ENCODE measurements at regions not wholly inside any gene's neighbourhood (a gene's known extent, or its start where the extent isn't known, plus 50 kb on each side); places are given as distances from the start of the nearest gene placed in this dataset.

DNA sequence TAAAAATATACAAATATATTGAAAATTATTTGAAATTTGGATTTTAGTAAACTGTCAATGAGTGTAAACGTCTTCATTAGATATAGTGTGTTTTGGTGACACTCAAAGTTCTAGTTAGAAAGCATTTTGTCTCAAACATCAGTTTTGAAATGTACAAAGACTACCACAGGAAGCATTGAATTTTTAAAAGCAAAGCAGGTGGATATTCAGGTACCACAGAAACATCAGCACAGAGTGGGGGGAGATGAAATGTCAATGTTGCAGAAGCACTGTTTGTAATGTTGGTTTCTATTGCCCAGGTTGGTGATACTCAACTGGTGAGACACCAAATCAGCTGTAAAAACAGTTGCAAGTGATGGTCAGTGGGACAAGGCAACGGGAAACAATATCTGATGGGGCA, 136.5 kb upstream of the ITGA4 start:
- peak; percentile 46 for FAIRE-seq
- DNase-seq (ENCODE audit: extremely low spot score, insufficient read length, low read depth) = no peak

- DNase-seq (ENCODE audit: extremely low spot score, insufficient read length, low read depth) = no peak
- FAIRE-seq = no peak
These were observed 132.3 kb upstream of the ITGA4 start for GRCh38 chr2:181324912-181325311.

- no peak for DNase-seq (ENCODE audit: extremely low spot score, insufficient read length, low read depth)
- no peak for FAIRE-seq
These were observed 130.5 kb upstream of the ITGA4 start for GRCh38 chr2:181326661-181327060.

GRCh38 chr2:181330286-181330685, 126.9 kb upstream of the ITGA4 start:
- FAIRE-seq (no peak), DNase-seq (ENCODE audit: extremely low spot score, insufficient read length, low read depth) (no peak)

GRCh38 chr2:181332044-181332605, 125.1 kb upstream of the ITGA4 start:
- DNase-seq (ENCODE audit: extremely low spot score, insufficient read length, low read depth) = no peak
- no peak for FAIRE-seq

GRCh38 chr2:181334158-181334826, 122.9 kb upstream of the ITGA4 start:
- no peak for DNase-seq (ENCODE audit: extremely low spot score, insufficient read length, low read depth)
- FAIRE-seq = peak; percentile 52

GRCh38 chr2:181340891-181341290, 116.3 kb upstream of the ITGA4 start:
- no peak for FAIRE-seq
- no peak for DNase-seq (ENCODE audit: extremely low spot score, insufficient read length, low read depth)

GRCh38 chr2:181341855-181342600, 115.2 kb upstream of the ITGA4 start:
- no peak for FAIRE-seq
- no peak for DNase-seq (ENCODE audit: extremely low spot score, insufficient read length, low read depth)

DNA sequence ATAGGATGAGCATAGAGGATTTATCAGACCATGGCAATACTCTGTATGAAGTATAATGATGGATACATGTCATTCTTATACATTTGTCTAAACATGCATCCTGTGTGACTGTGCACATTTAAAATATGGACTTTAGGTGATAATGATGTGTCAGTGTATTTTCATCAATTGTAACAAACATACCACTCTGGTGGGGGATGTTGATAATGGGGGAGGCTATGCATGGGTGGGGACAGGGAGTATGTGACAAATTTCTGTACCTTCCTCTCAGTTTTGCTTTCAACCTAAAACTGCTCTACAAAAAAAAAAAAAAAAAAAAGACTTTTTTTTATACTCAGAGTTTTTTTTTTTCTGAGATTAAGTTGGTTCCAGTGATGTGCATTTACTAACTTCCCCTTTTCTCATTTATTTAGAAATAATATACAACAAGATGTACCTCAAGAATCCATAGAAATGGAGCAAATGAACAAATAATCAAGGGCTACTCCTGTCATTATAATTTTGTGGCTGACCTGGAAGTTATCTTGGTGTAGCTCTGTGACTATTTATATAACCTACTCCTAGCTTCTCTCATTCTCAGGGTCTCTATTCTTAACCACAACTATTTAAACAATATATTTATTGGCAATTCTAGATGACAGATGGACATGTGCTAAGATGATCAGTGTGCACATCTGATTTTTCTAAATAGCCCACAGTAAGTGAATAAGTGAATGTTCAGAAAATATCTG, 108.9 kb upstream of the ITGA4 start:
- DNase-seq (ENCODE audit: extremely low spot score, insufficient read length, low read depth) (no peak), FAIRE-seq (peak; percentile 84)

DNA sequence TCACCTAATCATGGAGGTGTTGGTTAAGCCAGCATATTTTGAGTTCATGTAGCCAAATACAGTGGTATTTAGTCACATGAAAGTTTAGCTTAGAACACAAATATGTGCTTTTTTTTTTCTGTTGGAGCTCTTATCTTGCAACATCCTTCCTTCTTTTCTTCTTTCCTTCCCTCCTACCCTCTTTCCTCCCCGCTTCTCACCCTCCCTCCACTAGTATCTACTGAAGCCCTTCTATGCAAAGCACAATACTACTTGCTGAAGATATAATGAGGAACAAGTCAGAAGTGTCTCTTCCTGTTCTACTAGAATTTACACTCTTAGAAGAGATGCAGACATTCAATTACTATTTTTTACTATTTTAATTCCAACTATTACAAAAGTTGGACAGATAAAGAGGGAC, 105.0 kb upstream of the ITGA4 start:
- FAIRE-seq (peak; percentile 15), DNase-seq (ENCODE audit: extremely low spot score, insufficient read length, low read depth) (no peak)

GRCh38 chr2:181354626-181355025, 102.6 kb upstream of the ITGA4 start:
- FAIRE-seq (no peak), DNase-seq (ENCODE audit: extremely low spot score, insufficient read length, low read depth) (no peak)

- FAIRE-seq (no peak), DNase-seq (ENCODE audit: extremely low spot score, insufficient read length, low read depth) (no peak)
These were observed 100.6 kb upstream of the ITGA4 start for GRCh38 chr2:181356526-181357130.

- peak; percentile 60 for FAIRE-seq
These were observed 99.2 kb upstream of the ITGA4 start for GRCh38 chr2:181357979-181358378.

GRCh38 chr2:181362561-181362960, 94.6 kb upstream of the ITGA4 start:
- no peak for DNase-seq (ENCODE audit: extremely low spot score, insufficient read length, low read depth)
- peak; percentile 65 for FAIRE-seq

More at GRCh38 chr2:181357979-181358378, 99.2 kb upstream of the ITGA4 start:
- no peak for DNase-seq (ENCODE audit: extremely low spot score, insufficient read length, low read depth)

GRCh38 chr2:181363164-181363563, 94.0 kb upstream of the ITGA4 start:
- FAIRE-seq = peak; percentile 33
- DNase-seq (ENCODE audit: extremely low spot score, insufficient read length, low read depth) = no peak

DNA sequence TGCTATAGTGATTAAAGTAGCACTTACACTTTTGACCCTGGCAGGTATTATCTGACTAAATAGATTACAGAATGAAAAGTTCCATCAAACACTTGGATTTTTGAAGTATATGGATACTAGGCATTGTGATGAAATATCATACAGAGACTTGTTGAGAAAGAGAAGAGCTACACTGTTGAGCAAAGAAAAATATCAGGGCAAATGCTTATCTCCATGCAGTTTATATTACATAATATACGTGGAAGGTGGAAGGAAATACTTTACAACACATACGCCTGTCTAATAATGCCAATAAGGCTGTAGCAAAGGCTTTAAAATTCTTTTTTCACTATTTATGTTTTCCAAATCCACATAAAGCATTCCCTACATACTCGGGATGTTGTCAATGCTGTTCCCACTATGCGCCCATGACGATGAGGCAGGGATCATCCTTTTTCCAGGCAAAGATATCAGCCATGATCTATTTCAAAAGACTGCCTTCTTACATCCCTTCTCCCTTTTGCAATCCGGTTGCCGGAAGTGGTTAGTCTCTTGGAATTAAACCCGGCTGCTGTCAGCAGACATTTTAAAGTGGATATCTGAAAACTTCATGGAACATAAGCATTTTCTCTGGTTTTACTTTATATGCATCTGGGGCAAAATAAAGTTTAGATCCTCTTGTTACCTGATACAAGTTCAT, 92.6 kb upstream of the ITGA4 start:
- FAIRE-seq = no peak
- DNase-seq (ENCODE audit: extremely low spot score, insufficient read length, low read depth) = no peak

DNA sequence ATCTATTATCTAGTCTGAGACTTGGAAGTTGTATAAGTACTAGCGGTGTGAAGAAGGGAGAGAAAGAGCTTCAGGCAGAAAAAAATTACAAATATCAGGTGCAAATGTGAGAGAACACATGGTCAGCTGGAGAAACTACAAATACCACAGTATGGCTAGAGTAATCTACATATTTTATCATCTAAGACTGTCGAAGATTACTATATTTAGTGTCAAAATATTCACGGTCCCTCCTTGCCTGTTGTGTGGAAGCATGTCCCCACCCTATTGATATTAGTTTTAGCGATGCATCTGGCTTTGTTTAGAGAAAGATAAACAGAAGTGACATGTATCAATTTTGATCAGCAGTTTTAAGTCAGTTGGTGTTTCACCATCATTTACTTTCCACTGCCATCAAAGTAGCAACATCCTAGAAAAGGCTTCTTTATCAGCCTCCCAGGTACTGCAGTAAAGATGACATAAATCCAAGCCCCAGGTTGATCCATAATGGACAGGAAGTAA, 90.5 kb upstream of the ITGA4 start:
- FAIRE-seq (no peak), DNase-seq (ENCODE audit: extremely low spot score, insufficient read length, low read depth) (no peak)

- FAIRE-seq (no peak), DNase-seq (ENCODE audit: extremely low spot score, insufficient read length, low read depth) (no peak)
These were observed 89.8 kb upstream of the ITGA4 start for GRCh38 chr2:181367411-181367810.

- peak; percentile 58 for FAIRE-seq
- no peak for DNase-seq (ENCODE audit: extremely low spot score, insufficient read length, low read depth)
These were observed 89.2 kb upstream of the ITGA4 start for GRCh38 chr2:181367906-181368435.

Measured in GM18507 (cell line).